Testis (tissue), 2 donors: ENCODE measurements at regions not wholly inside any gene's neighbourhood (a gene's known extent, or its start where the extent isn't known, plus 50 kb on each side); places are given as distances from the start of the nearest gene placed in this dataset.

ENCODE experiments used
- DNase-seq: peaks from one replicate; pipeline ENCODE4 v3.0.0-alpha.2; 2019
- H3K27ac ChIP-seq, 2 donors: fragments of 200-600 bp; sonication (generic); one replicate each; pipeline ENCODE4 v1.5.1; 2019
- H3K27me3 ChIP-seq: fragments of 200-600 bp; sonication (generic); one replicate; pipeline ENCODE4 v1.5.1; 2019
- H3K36me3 ChIP-seq: fragments of 200-600 bp; sonication (generic); one replicate; pipeline ENCODE4 v1.5.1; 2017; ENCODE audit warnings: low read depth; ENCODE audit errors: missing control alignments
- H3K4me1 ChIP-seq: fragments of 200-600 bp; sonication (generic); one replicate; pipeline ENCODE4 v1.5.1; 2019
- H3K4me3 ChIP-seq, 2 donors: fragments of 200-600 bp; sonication (generic); one replicate each; pipeline ENCODE4 v1.5.1; 2017 to 2019
- H3K9me3 ChIP-seq: fragments of 200-600 bp; sonication (generic); one replicate; pipeline ENCODE4 v1.5.1; 2017
- POLR2A ChIP-seq: fragments of 450-650 bp; IDR thresholded peaks from one replicate; pipeline ENCODE4 v1.6.1; 2017; ENCODE audit warnings: antibody characterized with exemption, mild to moderate bottlenecking, moderate library complexity
- WGBS, 2 donors: methylation state at CpG; one replicate each; pipeline ENCODE4 v1.1.5; 2018; 5-methylcytosine and 5-hydroxymethylcytosine counted together
- intact Hi-C: fragments of 100-400 bp; cut with DNase I; formaldehyde crosslinking; loops from one replicate; pipeline ENCODE4 v1.15.1; 2023; ENCODE audit warnings: low total_unique reads
- TF ChIP-seq, protein P1 (sequence below), 3 experiments: fragments of 450-650 bp in 2 of 3; fragments of 200-600 bp in 1 of 3; sonication (generic) in 1 of 3; IDR thresholded peaks; one replicate each; pipeline ENCODE4 v1.5.1; 2016 to 2019; ENCODE audit warnings: antibody characterized with exemption in 3 of 3, mild to moderate bottlenecking in 2 of 3, moderate library complexity in 1 of 3

DNA sequence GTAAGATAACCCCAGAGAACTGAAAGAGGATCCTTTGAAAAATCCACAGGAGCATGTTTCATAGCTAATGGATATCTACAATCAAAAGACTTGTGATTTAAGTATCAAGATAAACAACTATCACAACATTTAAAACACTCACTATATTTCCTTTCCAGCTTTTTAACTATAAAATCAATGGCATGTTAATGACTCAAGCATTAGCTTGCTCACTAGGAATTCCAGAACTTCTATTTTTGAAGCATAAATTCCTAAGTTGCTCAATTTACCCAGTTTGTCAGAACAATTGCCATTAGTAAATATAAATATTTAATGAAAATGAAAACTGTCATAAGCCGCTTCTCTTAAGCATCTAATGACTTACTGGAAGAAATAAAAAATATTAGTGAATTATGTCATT, 355.3 kb downstream of the PRELID2 start:
- H3K27ac ChIP-seq, result no peak overlapping the region
- no peaks in the 10 kb centered on the region for H3K36me3 ChIP-seq
- WGBS, 2 donors, result 93 to 95% methylated on average over 1 of the region's 1 CpG
- intact Hi-C loops, result no loop called here
- no peaks in the 10 kb centered on the region for H3K9me3 ChIP-seq
- no peaks in the 10 kb centered on the region for H3K27me3 ChIP-seq
- no peak for DNase-seq
- TF ChIP-seq POLR2A, result no peak
- TF ChIP-seq, protein P1, sequence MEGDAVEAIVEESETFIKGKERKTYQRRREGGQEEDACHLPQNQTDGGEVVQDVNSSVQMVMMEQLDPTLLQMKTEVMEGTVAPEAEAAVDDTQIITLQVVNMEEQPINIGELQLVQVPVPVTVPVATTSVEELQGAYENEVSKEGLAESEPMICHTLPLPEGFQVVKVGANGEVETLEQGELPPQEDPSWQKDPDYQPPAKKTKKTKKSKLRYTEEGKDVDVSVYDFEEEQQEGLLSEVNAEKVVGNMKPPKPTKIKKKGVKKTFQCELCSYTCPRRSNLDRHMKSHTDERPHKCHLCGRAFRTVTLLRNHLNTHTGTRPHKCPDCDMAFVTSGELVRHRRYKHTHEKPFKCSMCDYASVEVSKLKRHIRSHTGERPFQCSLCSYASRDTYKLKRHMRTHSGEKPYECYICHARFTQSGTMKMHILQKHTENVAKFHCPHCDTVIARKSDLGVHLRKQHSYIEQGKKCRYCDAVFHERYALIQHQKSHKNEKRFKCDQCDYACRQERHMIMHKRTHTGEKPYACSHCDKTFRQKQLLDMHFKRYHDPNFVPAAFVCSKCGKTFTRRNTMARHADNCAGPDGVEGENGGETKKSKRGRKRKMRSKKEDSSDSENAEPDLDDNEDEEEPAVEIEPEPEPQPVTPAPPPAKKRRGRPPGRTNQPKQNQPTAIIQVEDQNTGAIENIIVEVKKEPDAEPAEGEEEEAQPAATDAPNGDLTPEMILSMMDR (IDR thresholded peaks at IDR 0.05), result no peak
- H3K4me3 ChIP-seq, result no peak overlapping the region
- H3K4me1 ChIP-seq, result no peaks in the 10 kb centered on the region

DNA sequence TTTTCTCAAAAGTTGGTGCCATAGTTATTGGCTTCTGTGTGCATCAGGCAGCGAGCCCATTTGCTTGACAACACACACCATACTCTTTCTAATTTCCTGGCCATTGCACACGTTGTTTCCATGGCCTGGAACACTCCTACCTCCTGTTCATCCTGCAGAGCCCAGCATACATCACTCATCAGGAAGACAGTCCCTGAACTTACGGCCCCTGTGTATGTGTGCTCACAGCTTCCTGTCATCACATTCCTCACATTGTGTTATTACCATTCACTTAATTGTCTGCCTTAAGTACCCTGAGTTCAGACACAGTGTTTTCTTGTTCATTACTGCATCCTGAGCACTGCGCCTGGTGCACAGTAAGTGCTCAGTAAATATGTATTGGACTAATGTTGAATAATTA, 355.9 kb downstream of the PRELID2 start:
- H3K4me3 ChIP-seq, result no peak overlapping the region
- TF ChIP-seq, protein P1 (IDR thresholded peaks at IDR 0.05), result no peak
- no peak for TF ChIP-seq POLR2A
- H3K27me3 ChIP-seq, result no peaks in the 10 kb centered on the region
- H3K36me3 ChIP-seq, result no peaks in the 10 kb centered on the region
- WGBS, 2 donors, result 77 to 78% methylated on average over 4 of the region's 4 CpGs
- no peak overlapping the region for H3K27ac ChIP-seq
- intact Hi-C loops, result no loop called here
- no peaks in the 10 kb centered on the region for H3K9me3 ChIP-seq
- no peaks in the 10 kb centered on the region for H3K4me1 ChIP-seq
- no peak for DNase-seq

DNA sequence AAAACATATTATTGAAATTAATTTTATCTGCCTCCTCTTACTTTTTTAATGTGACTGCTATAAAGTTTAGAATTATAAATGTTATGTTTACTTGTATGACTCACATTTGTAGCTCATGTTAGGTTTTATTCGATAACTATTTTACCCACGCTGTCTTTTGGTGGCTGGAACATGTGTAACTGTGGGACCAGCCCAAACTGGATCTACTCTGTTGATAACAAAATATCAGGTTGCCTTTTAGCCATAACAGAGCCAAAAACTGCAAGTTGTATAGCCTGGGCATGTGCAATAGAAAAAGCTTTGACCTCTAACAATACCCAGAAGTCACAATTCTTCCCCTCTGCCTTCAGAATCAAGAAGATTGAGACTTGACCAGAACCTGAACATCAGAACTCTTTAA, 356.5 kb downstream of the PRELID2 start:
- Histone ChIP-seq H3K27ac (no peak overlapping the region), H3K36me3 (no peaks in the 10 kb centered on the region), H3K4me1 (no peaks in the 10 kb centered on the region), H3K9me3 (no peaks in the 10 kb centered on the region), H3K4me3 (no peak overlapping the region), H3K27me3 (no peaks in the 10 kb centered on the region)
- intact Hi-C loops, result no loop called here
- no peak for DNase-seq
- WGBS, 2 donors, result 92% methylated on average over 2 of the region's 2 CpGs
- TF ChIP-seq, protein P1 (IDR thresholded peaks at IDR 0.05), result no peak
- no peak for TF ChIP-seq POLR2A

DNA sequence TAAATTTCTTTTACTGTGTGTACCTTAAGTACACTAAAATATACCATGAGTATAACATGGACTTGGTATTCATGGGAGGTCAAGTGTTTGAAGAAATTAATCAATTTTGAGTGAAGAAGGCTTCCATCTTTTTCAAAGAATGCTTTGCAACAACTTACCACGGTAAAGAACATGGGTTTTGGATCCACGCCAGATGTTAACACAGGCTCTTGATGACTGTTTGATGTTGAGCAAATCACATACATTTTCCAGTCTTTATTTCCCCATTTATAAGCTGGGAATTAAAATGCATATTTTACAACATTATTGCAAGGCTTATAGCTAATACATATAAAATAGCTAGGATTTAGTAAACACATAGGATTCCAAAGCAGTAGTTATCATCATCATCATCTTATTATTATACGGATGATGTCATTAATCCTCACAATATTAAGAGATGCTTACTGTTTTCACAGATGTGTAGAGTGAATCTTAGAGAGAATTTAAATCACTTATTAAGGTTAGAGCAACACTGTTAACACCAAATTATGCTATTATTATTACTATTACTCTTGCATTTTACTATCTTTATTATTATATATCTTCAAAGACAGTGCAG, 362.0 kb downstream of the PRELID2 start:
- Histone ChIP-seq H3K27ac (no peak overlapping the region), H3K36me3 (no peaks in the 10 kb centered on the region), H3K9me3 (no peaks in the 10 kb centered on the region), H3K27me3 (no peaks in the 10 kb centered on the region), H3K4me1 (no peaks in the 10 kb centered on the region), H3K4me3 (no peak overlapping the region)
- intact Hi-C loops, result no loop called here
- DNase-seq, result no peak
- WGBS, 2 donors, result 79 to 80% methylated on average over 3 of the region's 3 CpGs
- TF ChIP-seq, protein P1 (IDR thresholded peaks at IDR 0.05), result no peak
- no peak for TF ChIP-seq POLR2A
